ENCODE measurements at regions not wholly inside any gene's neighbourhood (a gene's known extent, or its start where the extent isn't known, plus 50 kb on each side); places are given as distances from the start of the nearest gene placed in this dataset.

- no peak for TF ChIP-seq XRCC5 (optimal IDR thresholded peaks at IDR 0.05; ENCODE audit: low read length)
- no peak for TF ChIP-seq ZC3H13 (CRISPR knock-in tag; IDR thresholded peaks at IDR 0.05)
- no peak for TF ChIP-seq ETV5 (CRISPR knock-in tag; IDR thresholded peaks at IDR 0.05; ENCODE audit: borderline replicate concordance)
- TF ChIP-seq HOXA3 (CRISPR knock-in tag; IDR thresholded peaks at IDR 0.05), result no peak
- TF ChIP-seq HNRNPK (IDR thresholded peaks at IDR 0.05; ENCODE audit: low read depth, low read length, poor library complexity, severe bottlenecking), result no peak
- TF ChIP-seq KDM3A (CRISPR knock-in tag; IDR thresholded peaks at IDR 0.05; ENCODE audit: low read depth), result no peak
- no peak for TF ChIP-seq ZNF280D (CRISPR knock-in tag; IDR thresholded peaks at IDR 0.05)
- TF ChIP-seq, protein P1, sequence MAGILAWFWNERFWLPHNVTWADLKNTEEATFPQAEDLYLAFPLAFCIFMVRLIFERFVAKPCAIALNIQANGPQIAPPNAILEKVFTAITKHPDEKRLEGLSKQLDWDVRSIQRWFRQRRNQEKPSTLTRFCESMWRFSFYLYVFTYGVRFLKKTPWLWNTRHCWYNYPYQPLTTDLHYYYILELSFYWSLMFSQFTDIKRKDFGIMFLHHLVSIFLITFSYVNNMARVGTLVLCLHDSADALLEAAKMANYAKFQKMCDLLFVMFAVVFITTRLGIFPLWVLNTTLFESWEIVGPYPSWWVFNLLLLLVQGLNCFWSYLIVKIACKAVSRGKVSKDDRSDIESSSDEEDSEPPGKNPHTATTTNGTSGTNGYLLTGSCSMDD (CRISPR knock-in tag; IDR thresholded peaks at IDR 0.05), result no peak
- TF ChIP-seq CCDC6 (CRISPR knock-in tag; IDR thresholded peaks at IDR 0.05), result no peak
- TF ChIP-seq FIP1L1 (IDR thresholded peaks at IDR 0.05; ENCODE audit: borderline replicate concordance, insufficient read depth, low read depth, low read length), result no peak
These were observed 262.0 kb upstream of the JAG1 start (continued) for GRCh38 chr20:10935658-10936402.
